ENCODE measurements at regions not wholly inside any gene's neighbourhood (a gene's known extent, or its start where the extent isn't known, plus 50 kb on each side); places are given as distances from the start of the nearest gene placed in this dataset.

GRCh38 chr16:85537795-85538401 is 75.2 kb upstream of the GSE1 start (continued):
- TF ChIP-seq SMAD9 (CRISPR knock-in tag; IDR thresholded peaks at IDR 0.05) (no peak), TSC22D2 (CRISPR knock-in tag; IDR thresholded peaks at IDR 0.05; ENCODE audit: borderline replicate concordance) (0 out of 2 replicates have a peak, but pooled peaks have one; percentile 2), ZNF777 (CRISPR knock-in tag; IDR thresholded peaks at IDR 0.05) (0 out of 2 replicates have a peak, but pooled peaks have one; percentile 33), REPIN1 (CRISPR knock-in tag; IDR thresholded peaks at IDR 0.05; ENCODE audit: borderline replicate concordance, low read depth) (no peak), BRD4 (CRISPR knock-in tag; IDR thresholded peaks at IDR 0.05) (peak; percentile 56; the same call in 1 of the 2 replicates), BORCS8-MEF2B (CRISPR knock-in tag; IDR thresholded peaks at IDR 0.05) (0 out of 2 replicates have a peak, but pooled peaks have one; percentile 13), TAF1 (CRISPR knock-in tag; IDR thresholded peaks at IDR 0.05) (0 out of 2 replicates have a peak, but pooled peaks have one; percentile 20), ISL2 (CRISPR knock-in tag; IDR thresholded peaks at IDR 0.05) (no peak), HNRNPL (IDR thresholded peaks at IDR 0.05; ENCODE audit: low read depth, low read length) (0 out of 2 replicates have a peak, but pooled peaks have one; percentile 6), RFXAP (CRISPR knock-in tag; IDR thresholded peaks at IDR 0.05; ENCODE audit: borderline replicate concordance) (0 out of 2 replicates have a peak, but pooled peaks have one; percentile 69), RFXANK (CRISPR knock-in tag; IDR thresholded peaks at IDR 0.05) (no peak), FOXK1 (CRISPR knock-in tag; IDR thresholded peaks at IDR 0.05; ENCODE audit: borderline replicate concordance, low read depth) (no peak; the same call in 1 of the 2 replicates), FOXO4 (CRISPR knock-in tag; conservative IDR thresholded peaks at IDR 0.05) (0 out of 2 replicates have a peak, but pooled peaks have one; percentile 38), ZNF460 (CRISPR knock-in tag; IDR thresholded peaks at IDR 0.05; ENCODE audit: borderline replicate concordance) (no peak; the same call in 1 of the 2 replicates), FOXJ3 (CRISPR knock-in tag; IDR thresholded peaks at IDR 0.05; ENCODE audit: borderline replicate concordance) (no peak), CBX5 (CRISPR knock-in tag; IDR thresholded peaks at IDR 0.05; ENCODE audit: borderline replicate concordance) (no peak), HOXA9 (CRISPR knock-in tag; IDR thresholded peaks at IDR 0.05; ENCODE audit: borderline replicate concordance) (no peak), FOSL1 (CRISPR knock-in tag; IDR thresholded peaks at IDR 0.05; ENCODE audit: borderline replicate concordance) (no peak)
- TF ChIP-seq, protein P1, sequence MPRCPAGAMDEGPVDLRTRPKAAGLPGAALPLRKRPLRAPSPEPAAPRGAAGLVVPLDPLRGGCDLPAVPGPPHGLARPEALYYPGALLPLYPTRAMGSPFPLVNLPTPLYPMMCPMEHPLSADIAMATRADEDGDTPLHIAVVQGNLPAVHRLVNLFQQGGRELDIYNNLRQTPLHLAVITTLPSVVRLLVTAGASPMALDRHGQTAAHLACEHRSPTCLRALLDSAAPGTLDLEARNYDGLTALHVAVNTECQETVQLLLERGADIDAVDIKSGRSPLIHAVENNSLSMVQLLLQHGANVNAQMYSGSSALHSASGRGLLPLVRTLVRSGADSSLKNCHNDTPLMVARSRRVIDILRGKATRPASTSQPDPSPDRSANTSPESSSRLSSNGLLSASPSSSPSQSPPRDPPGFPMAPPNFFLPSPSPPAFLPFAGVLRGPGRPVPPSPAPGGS (CRISPR knock-in tag; IDR thresholded peaks at IDR 0.05): no peak
- TF ChIP-seq, protein P2, sequence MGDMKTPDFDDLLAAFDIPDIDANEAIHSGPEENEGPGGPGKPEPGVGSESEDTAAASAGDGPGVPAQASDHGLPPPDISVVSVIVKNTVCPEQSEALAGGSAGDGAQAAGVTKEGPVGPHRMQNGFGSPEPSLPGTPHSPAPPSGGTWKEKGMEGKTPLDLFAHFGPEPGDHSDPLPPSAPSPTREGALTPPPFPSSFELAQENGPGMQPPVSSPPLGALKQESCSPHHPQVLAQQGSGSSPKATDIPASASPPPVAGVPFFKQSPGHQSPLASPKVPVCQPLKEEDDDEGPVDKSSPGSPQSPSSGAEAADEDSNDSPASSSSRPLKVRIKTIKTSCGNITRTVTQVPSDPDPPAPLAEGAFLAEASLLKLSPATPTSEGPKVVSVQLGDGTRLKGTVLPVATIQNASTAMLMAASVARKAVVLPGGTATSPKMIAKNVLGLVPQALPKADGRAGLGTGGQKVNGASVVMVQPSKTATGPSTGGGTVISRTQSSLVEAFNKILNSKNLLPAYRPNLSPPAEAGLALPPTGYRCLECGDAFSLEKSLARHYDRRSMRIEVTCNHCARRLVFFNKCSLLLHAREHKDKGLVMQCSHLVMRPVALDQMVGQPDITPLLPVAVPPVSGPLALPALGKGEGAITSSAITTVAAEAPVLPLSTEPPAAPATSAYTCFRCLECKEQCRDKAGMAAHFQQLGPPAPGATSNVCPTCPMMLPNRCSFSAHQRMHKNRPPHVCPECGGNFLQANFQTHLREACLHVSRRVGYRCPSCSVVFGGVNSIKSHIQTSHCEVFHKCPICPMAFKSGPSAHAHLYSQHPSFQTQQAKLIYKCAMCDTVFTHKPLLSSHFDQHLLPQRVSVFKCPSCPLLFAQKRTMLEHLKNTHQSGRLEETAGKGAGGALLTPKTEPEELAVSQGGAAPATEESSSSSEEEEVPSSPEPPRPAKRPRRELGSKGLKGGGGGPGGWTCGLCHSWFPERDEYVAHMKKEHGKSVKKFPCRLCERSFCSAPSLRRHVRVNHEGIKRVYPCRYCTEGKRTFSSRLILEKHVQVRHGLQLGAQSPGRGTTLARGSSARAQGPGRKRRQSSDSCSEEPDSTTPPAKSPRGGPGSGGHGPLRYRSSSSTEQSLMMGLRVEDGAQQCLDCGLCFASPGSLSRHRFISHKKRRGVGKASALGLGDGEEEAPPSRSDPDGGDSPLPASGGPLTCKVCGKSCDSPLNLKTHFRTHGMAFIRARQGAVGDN (CRISPR knock-in tag; IDR thresholded peaks at IDR 0.05): peak; percentile 5; the same call in 1 of the 2 replicates
- TF ChIP-seq, protein P3, sequence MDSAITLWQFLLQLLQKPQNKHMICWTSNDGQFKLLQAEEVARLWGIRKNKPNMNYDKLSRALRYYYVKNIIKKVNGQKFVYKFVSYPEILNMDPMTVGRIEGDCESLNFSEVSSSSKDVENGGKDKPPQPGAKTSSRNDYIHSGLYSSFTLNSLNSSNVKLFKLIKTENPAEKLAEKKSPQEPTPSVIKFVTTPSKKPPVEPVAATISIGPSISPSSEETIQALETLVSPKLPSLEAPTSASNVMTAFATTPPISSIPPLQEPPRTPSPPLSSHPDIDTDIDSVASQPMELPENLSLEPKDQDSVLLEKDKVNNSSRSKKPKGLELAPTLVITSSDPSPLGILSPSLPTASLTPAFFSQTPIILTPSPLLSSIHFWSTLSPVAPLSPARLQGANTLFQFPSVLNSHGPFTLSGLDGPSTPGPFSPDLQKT (CRISPR knock-in tag; IDR thresholded peaks at IDR 0.05; ENCODE audit: borderline replicate concordance): no peak
- TF ChIP-seq, protein P4, sequence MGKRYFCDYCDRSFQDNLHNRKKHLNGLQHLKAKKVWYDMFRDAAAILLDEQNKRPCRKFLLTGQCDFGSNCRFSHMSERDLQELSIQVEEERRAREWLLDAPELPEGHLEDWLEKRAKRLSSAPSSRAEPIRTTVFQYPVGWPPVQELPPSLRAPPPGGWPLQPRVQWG (CRISPR knock-in tag; IDR thresholded peaks at IDR 0.05; ENCODE audit: borderline replicate concordance, low read depth): no peak
